ENCODE measurements at regions not wholly inside any gene's neighbourhood (a gene's known extent, or its start where the extent isn't known, plus 50 kb on each side); places are given as distances from the start of the nearest gene placed in this dataset.

DNA sequence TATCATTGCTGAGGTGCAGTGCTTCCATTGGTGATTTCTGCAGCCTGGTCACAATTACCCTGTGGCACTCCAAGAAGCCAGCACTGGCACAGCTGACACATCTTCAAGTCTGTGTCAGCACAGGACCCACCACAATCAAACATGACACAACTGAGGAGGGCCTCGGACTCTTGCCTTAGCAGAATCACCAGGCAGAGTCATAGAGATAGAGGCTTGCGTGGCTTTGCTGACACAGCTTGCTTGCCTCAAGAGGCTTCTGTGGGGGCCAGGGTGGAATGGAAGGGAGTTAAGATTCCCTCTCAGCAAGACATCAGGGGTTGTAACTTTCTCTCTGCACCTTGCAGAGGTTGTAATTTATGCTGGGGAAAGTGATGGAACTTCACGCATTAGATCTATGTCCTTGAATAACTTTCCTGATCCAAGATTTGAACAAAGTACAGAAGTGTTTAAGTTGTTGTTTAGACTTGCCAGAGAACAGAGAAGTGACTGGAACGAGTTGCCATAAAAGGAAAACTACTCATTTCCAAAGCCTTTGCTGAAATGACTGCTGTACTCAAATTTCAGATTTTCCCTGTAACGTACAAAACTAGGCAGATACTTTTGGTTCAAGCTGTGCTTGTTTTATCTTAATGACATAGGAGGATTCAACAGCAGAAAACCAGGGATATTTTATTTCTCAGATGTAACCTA is 170.7 kb downstream of the DIPK2A start:
- DNase-seq: no peak

DNA sequence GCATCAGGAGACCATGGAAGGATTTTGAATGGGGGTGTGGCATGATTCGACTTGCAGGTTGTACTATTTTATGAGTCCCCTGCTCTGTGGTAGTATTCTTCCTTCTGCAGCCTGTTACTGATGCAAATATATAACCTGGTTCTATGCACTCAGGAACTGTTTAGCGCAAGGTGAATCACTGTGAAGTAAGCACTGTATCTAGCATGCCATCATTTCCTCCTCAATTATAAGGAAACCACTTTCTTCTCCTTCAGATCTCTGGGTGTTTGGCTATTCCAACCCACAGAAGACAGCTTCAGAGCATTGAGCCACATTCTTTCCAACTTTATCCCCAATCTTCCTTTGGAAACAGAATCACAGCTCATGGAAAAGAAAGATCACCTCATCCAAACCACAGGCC is 176.7 kb downstream of the DIPK2A start:
- no peak for DNase-seq

DNA sequence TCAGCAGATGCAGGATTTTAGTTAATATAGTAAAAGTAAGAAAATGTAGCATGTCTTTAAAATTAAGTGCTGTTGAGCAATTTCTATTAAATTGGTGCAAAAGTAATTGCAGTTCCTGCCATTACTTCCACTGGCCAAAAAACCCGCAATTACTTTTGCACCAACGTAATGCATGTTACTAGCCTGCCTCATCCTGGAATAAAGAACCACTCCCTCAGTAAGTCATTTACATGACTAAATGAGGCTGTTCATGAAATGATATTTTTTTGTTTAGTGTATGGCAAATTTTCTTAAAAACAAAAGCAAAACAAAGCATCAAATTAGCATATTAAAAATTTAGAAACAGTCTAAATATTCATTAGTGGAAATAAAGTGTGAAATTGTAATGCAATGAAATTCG is 180.4 kb downstream of the DIPK2A start:
- DNase-seq: no peak

DNA sequence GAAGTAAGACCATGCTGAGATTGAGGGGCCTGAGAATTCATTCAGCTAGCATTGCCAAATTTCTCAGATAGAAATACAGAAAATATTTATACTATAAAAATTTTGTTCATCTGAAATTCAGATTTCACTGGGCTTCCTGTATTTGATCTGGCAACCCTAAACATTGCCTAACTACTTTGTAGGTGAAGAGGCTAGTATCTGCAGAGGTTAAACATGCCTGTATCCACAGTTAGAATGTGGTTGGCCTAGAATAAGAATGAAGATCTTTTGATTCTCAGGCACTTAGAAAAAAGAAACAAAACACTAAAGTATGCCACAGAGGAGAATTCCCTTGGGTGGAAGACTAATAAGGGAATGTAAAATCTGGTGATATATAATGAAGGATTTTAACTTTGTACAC is 189.0 kb downstream of the DIPK2A start:
- no peak for DNase-seq

DNA sequence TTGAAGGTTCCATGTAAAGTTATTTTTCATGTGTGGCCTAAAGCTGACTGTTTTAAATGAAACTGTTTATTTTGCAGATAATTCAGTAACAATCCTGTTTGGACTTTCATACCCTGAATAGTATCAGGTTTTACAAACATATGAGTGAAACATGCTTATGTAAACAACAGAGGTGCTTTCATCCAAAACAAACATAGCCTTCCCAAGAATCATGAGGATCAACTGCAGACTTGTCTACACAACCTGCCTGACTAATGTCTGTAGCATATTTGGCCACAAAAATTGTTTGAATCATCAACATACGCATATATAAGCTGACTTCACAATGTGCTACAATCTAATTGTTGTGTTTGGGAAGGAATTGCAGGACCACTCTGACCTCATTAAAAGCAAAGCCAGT is 190.4 kb downstream of the DIPK2A start:
- DNase-seq: no peak

- DNase-seq: no peak
These were observed 192.7 kb downstream of the DIPK2A start for GRCh38 chr3:144164352-144164751.

DNA sequence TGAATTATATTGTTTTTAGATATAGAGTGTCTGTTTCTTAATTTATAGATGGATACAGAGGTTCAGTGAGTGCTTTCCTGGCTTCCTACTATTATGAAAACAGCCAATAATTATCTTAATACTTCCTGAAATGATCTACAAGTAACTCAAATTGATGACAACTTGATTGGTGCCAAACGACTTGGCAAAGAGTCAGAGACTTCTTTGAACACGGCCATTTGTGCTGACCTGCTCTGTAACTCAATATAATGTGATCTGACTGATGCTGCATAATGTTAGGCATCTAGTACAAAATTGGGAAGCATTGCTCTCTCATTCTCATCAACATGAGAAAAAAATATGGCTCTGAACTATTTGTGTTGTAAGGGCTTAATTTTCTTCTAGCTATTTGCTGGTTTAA is 193.9 kb downstream of the DIPK2A start:
- DNase-seq: no peak

DNA sequence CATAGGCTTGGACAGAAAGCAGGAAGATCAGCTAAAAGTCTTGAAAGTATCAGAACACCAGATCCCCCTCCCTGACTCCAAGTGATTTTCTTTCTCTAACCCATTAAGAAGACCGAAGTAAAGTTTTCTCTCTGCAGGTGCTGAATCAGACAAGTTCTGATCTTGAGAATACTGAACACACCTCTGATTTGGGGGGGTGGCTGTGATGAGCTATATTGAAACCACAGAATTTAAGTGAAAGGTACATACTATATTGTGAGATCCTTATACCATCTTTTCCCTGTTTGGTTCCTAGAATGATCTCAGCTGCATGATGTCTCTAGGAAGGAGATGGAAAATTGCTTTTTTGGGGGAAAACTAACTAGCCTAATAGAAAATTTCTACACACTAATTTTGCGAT is 196.0 kb downstream of the DIPK2A start:
- DNase-seq: no peak

- no peak for DNase-seq
These were observed 201.9 kb downstream of the DIPK2A start for GRCh38 chr3:144173491-144173890.

DNA sequence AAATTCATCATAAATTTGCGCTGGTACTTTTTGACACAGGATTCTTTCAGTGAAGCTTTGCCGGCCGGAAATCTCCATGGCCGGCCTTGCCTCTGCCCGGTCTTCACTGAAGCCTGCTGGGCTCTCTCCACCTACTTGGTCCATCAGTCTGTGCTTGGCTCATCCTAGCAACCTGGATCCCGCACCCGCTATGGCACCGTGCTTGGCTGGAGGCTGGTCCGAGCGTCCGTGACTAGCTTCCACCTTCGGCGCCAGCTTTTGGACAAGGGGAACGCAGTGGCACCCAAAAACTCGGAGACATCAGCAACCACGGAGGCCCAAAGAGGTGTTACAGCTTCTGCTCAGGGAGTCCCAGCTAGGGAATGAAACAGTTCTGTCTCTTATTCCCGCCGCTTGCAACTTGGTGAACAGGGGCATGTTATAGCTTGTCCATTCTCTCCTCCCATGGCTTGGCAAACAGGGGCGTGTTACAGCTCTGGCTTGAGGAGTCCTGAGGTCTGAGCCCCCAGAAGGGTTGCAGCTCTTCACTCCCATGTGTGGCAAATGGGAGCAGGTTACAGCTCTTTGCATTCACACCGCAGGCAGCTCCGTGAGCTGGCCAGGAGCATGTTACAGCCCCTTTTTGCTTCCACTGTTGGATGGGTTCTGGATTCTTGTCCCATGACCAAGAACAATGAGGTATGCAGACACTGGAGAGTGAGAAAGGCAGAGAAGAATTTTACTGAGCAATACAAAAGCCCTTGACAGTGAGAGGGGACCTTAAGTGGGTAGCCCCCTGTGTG is 204.2 kb downstream of the DIPK2A start:
- DNase-seq: no peak

GRCh38 chr3:144177649-144178048 is 206.0 kb downstream of the DIPK2A start:
- DNase-seq: no peak

GRCh38 chr3:144178607-144179006 is 207.0 kb downstream of the DIPK2A start:
- DNase-seq: no peak

DNA sequence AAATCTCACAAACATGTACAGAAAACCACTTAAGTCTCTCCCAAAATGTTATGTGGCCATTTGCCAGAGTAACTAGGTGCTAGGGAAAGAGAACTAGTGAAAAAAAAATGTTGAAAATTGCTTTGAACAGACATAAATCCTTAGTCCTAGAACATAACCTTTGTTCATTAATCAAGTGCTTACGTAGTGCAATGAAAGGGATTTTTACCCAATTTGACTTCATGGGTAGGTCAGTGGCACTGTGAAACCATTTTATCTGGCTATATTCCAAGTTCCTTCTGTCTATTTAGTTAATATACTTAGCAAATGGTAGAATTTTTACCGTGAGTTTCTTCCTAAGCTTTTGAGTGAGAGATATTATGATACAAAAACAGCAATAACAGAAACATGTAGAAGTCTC is 209.4 kb downstream of the DIPK2A start:
- no peak for DNase-seq

DNA sequence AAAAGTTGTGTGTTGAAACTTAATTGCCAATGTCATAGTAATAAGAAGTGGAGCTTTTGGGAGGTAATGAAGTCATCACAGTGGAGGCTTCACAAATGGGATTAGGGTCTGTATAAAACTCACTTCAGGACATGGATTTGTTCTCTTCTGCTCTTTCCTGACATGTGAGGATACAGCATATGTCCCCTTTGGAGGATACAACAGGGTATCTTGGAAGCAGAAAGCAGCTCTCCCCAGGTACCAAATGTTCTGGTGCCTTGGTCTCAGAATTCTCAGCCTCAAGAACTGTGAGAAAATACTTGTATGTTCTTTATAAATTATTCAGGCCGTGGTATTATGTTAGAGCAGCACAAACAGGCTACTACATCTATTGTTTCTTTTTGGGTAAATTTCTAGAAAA is 210.9 kb downstream of the DIPK2A start:
- no peak for DNase-seq

GRCh38 chr3:144185276-144185675 is 213.7 kb downstream of the DIPK2A start:
- DNase-seq: no peak

- DNase-seq: no peak
These were observed 216.0 kb downstream of the DIPK2A start for GRCh38 chr3:144187531-144188210.

GRCh38 chr3:144189044-144189443 is 217.4 kb downstream of the DIPK2A start:
- DNase-seq: no peak

DNA sequence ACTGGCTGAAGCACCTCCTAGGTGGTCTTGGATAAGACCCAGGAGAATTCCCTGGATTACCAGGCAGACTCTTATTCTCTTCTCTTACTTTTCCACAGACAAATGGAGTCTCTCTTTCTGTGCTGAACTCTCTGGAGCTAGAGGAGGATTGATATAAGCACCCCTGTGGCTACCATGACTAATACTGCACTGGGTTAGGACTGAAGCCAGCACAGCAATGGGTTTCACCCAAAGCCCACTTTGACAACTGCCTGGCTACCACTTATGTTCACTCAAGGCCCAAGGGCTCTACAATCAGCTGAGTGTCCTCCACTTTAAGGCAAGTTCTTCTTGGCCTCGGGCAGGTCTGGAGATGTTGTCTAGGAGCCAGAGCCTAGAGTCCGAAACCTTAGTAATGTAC is 225.5 kb downstream of the DIPK2A start:
- DNase-seq: no peak

GRCh38 chr3:144197582-144197981 is 226.0 kb downstream of the DIPK2A start:
- no peak for DNase-seq

GRCh38 chr3:144200004-144200403 is 228.4 kb downstream of the DIPK2A start:
- no peak for DNase-seq

DNA sequence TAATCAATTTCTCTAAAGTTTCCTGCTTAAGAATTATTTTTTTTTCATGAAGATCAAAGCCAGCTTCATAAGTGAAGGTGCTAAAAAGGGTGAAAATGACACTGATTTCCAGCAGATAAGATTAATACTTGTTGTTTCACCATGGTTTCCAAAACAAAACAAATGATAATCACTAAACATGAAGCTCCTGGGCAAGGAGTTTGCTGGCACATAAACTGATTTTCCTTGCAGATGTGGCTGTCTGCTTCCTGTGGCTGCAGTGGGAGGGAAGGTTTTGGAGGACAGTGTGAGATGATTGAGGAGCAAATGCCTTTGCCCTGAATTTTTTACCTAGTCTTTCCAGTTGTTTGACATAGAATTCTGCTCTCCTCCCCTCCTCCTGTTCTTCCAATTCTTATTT is 228.8 kb downstream of the DIPK2A start:
- DNase-seq: no peak

DNA sequence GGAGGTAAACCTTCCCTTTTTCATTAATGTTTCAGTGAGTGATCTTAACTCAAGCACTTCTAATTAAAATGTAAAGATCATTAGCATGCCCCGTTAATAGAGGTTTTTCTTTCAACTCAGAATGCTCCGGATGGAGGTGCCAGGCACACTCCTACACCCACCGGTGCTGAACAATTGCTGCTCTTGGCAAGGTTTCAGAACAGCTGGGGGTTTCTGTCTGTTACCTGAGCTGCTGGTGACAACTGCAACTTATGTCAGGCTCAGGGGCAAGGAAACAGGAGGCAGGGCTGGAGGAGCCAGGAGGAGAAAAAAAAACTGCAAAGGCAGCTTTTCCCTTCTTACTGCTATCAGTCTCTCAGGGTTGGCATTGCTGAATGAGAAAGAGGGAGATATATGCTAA is 250.1 kb downstream of the DIPK2A start:
- no peak for DNase-seq

DNA sequence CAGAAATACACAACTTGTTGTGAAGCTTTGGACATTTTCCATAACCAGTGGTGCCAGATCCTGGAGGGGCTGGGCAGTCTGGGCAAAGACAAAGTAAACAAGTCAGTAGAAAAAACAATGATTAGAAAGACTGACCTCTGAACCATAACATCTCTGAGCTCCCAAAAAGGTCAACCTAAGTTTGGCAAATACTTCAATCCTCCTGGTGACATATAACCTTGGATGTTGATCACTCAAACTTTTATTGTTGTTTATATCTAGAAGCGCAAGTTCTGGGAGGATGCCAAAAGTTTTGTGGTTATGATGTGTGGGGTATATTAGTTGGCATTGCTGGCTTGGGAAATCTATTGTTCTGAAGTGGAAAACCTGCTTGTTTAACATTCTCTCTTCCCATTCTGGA is 257.7 kb downstream of the DIPK2A start:
- no peak for DNase-seq

- no peak for DNase-seq
These were observed 258.3 kb downstream of the DIPK2A start for GRCh38 chr3:144229953-144230352.
